Neural cell (in vitro differentiated cells): ENCODE measurements at regions not wholly inside any gene's neighbourhood (a gene's known extent, or its start where the extent isn't known, plus 50 kb on each side); places are given as distances from the start of the nearest gene placed in this dataset.
"Not testable (repeated sequence)": the region's sequence is repeated elsewhere in the genome, so short reads cannot be mapped to it uniquely, and the experiment has no call there.

Experiments used
- H2AFZ ChIP-seq: fragments of 200-600, 300-800 bp; sonication (generic), shearing (Covaris generic); 2 replicates; pipeline ENCODE4 v1.6.0; 2014; ENCODE audit warnings: low read depth, mild to moderate bottlenecking, antibody characterized with exemption, low read length, moderate library complexity
- H3F3A ChIP-seq: fragments of 200-600 bp; shearing (Covaris generic); 2 replicates; pipeline ENCODE4 v1.6.1; 2016; ENCODE audit warnings: mild to moderate bottlenecking, moderate library complexity, mixed read lengths, antibody characterized with exemption, low read length; ENCODE audit not compliant: insufficient read depth, poor library complexity, severe bottlenecking
- H3K27ac ChIP-seq: fragments of 200-600, 300-800 bp; sonication (generic), shearing (Covaris generic); 2 replicates; pipeline ENCODE4 v1.5.1; 2014; ENCODE audit warnings: mild to moderate bottlenecking, low read length, moderate library complexity
- H3K27me3 ChIP-seq: fragments of 300-800, 200-600 bp; sonication (generic), shearing (Covaris generic); 2 replicates; pipeline ENCODE4 v1.6.0; 2014; ENCODE audit warnings: mild to moderate bottlenecking, low read depth, low read length, moderate library complexity; ENCODE audit not compliant: insufficient read depth
- H3K36me3 ChIP-seq: fragments of 300-800, 200-600 bp; sonication (generic), shearing (Covaris generic); 2 replicates; pipeline ENCODE4 v1.5.1; 2014; ENCODE audit warnings: mild to moderate bottlenecking, antibody characterized with exemption, low read length, moderate library complexity; ENCODE audit not compliant: insufficient read depth
- H3K4me2 ChIP-seq: fragments of 300-800, 200-600 bp; sonication (generic), shearing (Covaris generic); 2 replicates; pipeline ENCODE4 v1.6.0; 2014; ENCODE audit warnings: mild to moderate bottlenecking, low read length
- H3K4me3 ChIP-seq: fragments of 300-800, 200-600 bp; sonication (generic), shearing (Covaris generic); 2 replicates; pipeline ENCODE4 v1.5.1; 2014; ENCODE audit warnings: mild to moderate bottlenecking, low read length, moderate library complexity
- H3K79me2 ChIP-seq: fragments of 200-600 bp; shearing (Covaris generic); replicated peaks from 2 replicates; pipeline ENCODE4 v1.6.0; 2014; ENCODE audit warnings: mild to moderate bottlenecking, low read length, moderate library complexity; ENCODE audit not compliant: insufficient read depth
- H3K9ac ChIP-seq: fragments of 300-800, 200-600 bp; sonication (generic), shearing (Covaris generic); 2 replicates; pipeline ENCODE4 v1.6.1; 2016; ENCODE audit warnings: mild to moderate bottlenecking, low read length, mixed read lengths
- H3K9me2 ChIP-seq: fragments of 200-600 bp; shearing (Covaris generic); 2 replicates; pipeline ENCODE4 v1.6.1; 2016; ENCODE audit warnings: mild to moderate bottlenecking, low read length, mixed read lengths; ENCODE audit not compliant: insufficient read depth
- H3K9me3 ChIP-seq: fragments of 200-600, 300-800 bp; sonication (generic), shearing (Covaris generic); 2 replicates; pipeline ENCODE4 v1.6.1; 2016; ENCODE audit warnings: mild to moderate bottlenecking, mixed run types, low read length, moderate library complexity, mixed read lengths
- H4K20me1 ChIP-seq: fragments of 200-600 bp; shearing (Covaris generic); 2 replicates; pipeline ENCODE4 v1.6.1; 2016; ENCODE audit warnings: mild to moderate bottlenecking, mixed run types; ENCODE audit not compliant: insufficient read depth
- CTCF ChIP-seq: fragments of 450-650 bp; IDR thresholded peaks from 2 replicates; pipeline ENCODE4 v1.5.1; 2014; ENCODE audit warnings: antibody characterized with exemption, mild to moderate bottlenecking, moderate library complexity; ENCODE audit not compliant: poor library complexity, severe bottlenecking
- EP300 ChIP-seq: fragments of 450-650 bp; conservative IDR thresholded peaks from 2 replicates; pipeline ENCODE4 v1.6.1; 2014; ENCODE audit warnings: antibody characterized with exemption, mild to moderate bottlenecking, moderate library complexity; ENCODE audit not compliant: poor library complexity, severe bottlenecking
- EZH2 ChIP-seq: fragments of 200-600, 300-800 bp; shearing (Covaris generic), sonication (generic); IDR thresholded peaks from 2 replicates; pipeline ENCODE4 v1.6.1; 2014; ENCODE audit warnings: antibody characterized with exemption, low read length, borderline replicate concordance, mild to moderate bottlenecking; ENCODE audit not compliant: insufficient read depth, poor library complexity, severe bottlenecking
- MXI1 ChIP-seq: fragments of 450-650 bp; conservative IDR thresholded peaks from 2 replicates; pipeline ENCODE4 v1.6.1; 2014; ENCODE audit warnings: antibody characterized with exemption, mild to moderate bottlenecking; ENCODE audit not compliant: poor library complexity, severe bottlenecking
- POLR2AphosphoS5 ChIP-seq: IDR thresholded peaks from 2 replicates; pipeline ENCODE4 v1.6.1; 2012
- RAD21 ChIP-seq: fragments of 450-650 bp; conservative IDR thresholded peaks from 2 replicates; pipeline ENCODE4 v1.6.1; 2014; ENCODE audit warnings: antibody characterized with exemption, mild to moderate bottlenecking, moderate library complexity
- REST ChIP-seq: IDR thresholded peaks from 2 replicates; pipeline ENCODE4 v1.6.1; 2012; ENCODE audit warnings: borderline replicate concordance
- SMC3 ChIP-seq: fragments of 450-650 bp; conservative IDR thresholded peaks from 2 replicates; pipeline ENCODE4 v1.6.1; 2014; ENCODE audit warnings: antibody characterized with exemption, mild to moderate bottlenecking, moderate library complexity; ENCODE audit not compliant: poor library complexity
- TAF1 ChIP-seq: IDR thresholded peaks from 2 replicates; pipeline ENCODE4 v1.6.1; 2012; ENCODE audit warnings: low read depth

- Histone ChIP-seq H3K79me2 (no peaks in the 10 kb centered on the region), H3F3A (no peaks in the 10 kb centered on the region), H3K9ac (no peak overlapping the region), H3K9me2 (no peaks in the 10 kb centered on the region), H3K4me3 (no peak overlapping the region), H3K4me2 (no peak overlapping the region), H3K9me3 (no peaks in the 10 kb centered on the region), H2AFZ (no peak overlapping the region), H3K36me3 (no peaks in the 10 kb centered on the region), H3K27me3 (no peaks in the 10 kb centered on the region), H4K20me1 (no peaks in the 10 kb centered on the region), H3K27ac (no peak overlapping the region)
- TF ChIP-seq SMC3 (no peak), EP300 (no peak), MXI1 (no peak), TAF1 (no peak), POLR2AphosphoS5 (no peak), EZH2 (no peak), RAD21 (no peak), CTCF (no peak), REST (no peak)
Measured at GRCh38 chr2:116802671-116803070, 1011.8 kb upstream of the DDX18 start.

- Histone ChIP-seq H3K9me3 (no peaks in the 10 kb centered on the region), H2AFZ (no peak overlapping the region), H3K27ac (no peak overlapping the region), H3F3A (no peaks in the 10 kb centered on the region), H3K9ac (no peak overlapping the region), H3K4me2 (no peak overlapping the region), H3K4me3 (no peak overlapping the region), H3K27me3 (no peaks in the 10 kb centered on the region), H3K36me3 (no peaks in the 10 kb centered on the region), H3K79me2 (no peaks in the 10 kb centered on the region), H4K20me1 (no peaks in the 10 kb centered on the region), H3K9me2 (no peaks in the 10 kb centered on the region)
- TF ChIP-seq CTCF, result no peak
- TF ChIP-seq EP300, result no peak
- TF ChIP-seq REST, result no peak
- TF ChIP-seq SMC3, result no peak
- no peak for TF ChIP-seq MXI1
- no peak for TF ChIP-seq EZH2
- TF ChIP-seq RAD21, result no peak
- TF ChIP-seq TAF1, result no peak
- no peak for TF ChIP-seq POLR2AphosphoS5
Measured at GRCh38 chr2:116804901-116805300, 1009.6 kb upstream of the DDX18 start.

GRCh38 chr2:116806505-116806904, 1008.0 kb upstream of the DDX18 start:
- H3K4me3 ChIP-seq, H3K79me2 ChIP-seq, H3K27ac ChIP-seq, H3F3A ChIP-seq, H3K9me3 ChIP-seq, H3K27me3 ChIP-seq, H3K9ac ChIP-seq, H2AFZ ChIP-seq, H3K4me2 ChIP-seq, H4K20me1 ChIP-seq, H3K9me2 ChIP-seq, H3K36me3 ChIP-seq: not testable (repeated sequence)
